Hematopoietic multipotent progenitor cell (in vitro differentiated cells): ENCODE measurements at regions not wholly inside any gene's neighbourhood (a gene's known extent, or its start where the extent isn't known, plus 50 kb on each side); places are given as distances from the start of the nearest gene placed in this dataset.
"Not testable (repeated sequence)": the region's sequence is repeated elsewhere in the genome, so short reads cannot be mapped to it uniquely, and the experiment has no call there.

Experiments used
- DNase-seq, 3 donors: peaks; one replicate each; pipeline ENCODE4 v3.0.0-alpha.2; 2011 to 2015; ENCODE audit warnings: low read depth in 2 of 3, low spot score in 2 of 3

- DNase-seq: not testable (repeated sequence)
Measured at GRCh38 chr7:97928844-97929243, 56.6 kb upstream of the ASNS start.

- DNase-seq: peak; percentile 38 to 57 (median 49)
Measured at GRCh38 chr7:97927790-97928748, 55.9 kb upstream of the ASNS start.
